GM19324 (cell line): ENCODE measurements at regions not wholly inside any gene's neighbourhood (a gene's known extent, or its start where the extent isn't known, plus 50 kb on each side); places are given as distances from the start of the nearest gene placed in this dataset.
"Not testable (repeated sequence)": the region's sequence is repeated elsewhere in the genome, so short reads cannot be mapped to it uniquely, and the experiment has no call there.

Experiments used
- ATAC-seq: cut with Tn5 transposase; IDR thresholded peaks from one replicate; pipeline ENCODE4 v1.9.1; 2021; ENCODE audit warnings: mild to moderate bottlenecking, moderate library complexity; ENCODE audit not compliant: unreplicated experiment, low FRiP score

DNA sequence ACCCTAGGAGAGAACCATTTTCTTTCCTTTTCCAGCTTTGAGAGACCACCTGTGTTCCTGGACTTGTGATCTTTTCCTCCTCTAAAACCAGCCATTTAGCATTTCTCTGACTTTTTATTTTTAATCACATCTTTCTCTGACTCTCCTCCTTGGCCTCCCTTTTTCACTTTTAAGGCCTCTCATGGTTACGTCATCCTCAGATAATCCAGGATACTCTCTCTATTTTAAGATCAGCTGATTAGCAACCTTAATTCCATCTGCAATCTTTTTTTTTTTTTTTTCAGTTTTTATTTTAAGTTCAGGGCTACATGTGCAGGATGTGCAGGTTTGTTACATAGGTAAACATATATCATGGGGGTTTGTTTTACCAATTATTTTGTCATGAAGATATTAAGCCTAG lies 54.0 kb downstream of the RFPL4B start:
- no peak for ATAC-seq

DNA sequence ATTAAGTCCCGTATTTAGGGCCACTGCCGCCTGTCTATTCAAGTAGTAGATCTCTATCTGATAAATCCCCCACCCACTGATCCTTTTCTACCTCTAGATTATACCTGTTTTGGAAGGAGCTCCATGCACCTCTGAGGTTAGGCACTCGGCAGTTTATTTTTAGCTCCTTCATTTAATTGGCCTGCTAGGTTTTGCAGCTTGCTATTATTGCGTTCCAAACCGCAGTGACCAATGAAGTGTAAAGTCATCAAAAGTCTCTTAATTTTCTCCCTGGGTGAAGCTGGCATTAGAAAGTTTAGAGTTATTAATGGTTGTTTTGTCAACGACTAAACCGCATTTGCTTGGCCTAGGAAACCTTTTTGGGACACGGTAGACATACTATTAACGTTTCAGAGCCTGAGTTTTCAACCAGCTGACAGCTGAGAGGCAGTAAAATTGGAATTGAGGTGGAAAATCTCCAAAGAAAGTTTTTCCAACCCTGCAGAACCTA lies 60.0 kb downstream of the RFPL4B start:
- no peak for ATAC-seq

DNA sequence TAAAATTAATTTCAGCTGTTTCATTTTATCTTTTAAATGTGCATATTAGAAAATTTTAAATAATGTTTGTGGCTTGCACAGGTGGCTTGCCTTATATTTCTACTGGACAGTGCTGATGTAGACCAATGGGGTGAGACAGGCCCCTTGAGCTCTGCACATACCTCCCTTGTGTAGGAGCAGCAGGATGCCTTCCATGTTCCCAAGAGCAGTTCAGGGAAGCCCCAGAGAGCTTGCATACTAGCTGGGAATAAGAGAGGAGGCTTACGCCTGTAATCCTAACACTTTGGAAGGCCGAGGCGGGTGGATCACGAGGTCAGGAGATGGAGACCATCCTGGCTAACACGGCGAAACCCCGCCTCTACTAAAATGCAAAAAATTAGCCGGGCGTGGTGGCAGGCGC lies 61.4 kb downstream of the RFPL4B start:
- ATAC-seq = no peak

DNA sequence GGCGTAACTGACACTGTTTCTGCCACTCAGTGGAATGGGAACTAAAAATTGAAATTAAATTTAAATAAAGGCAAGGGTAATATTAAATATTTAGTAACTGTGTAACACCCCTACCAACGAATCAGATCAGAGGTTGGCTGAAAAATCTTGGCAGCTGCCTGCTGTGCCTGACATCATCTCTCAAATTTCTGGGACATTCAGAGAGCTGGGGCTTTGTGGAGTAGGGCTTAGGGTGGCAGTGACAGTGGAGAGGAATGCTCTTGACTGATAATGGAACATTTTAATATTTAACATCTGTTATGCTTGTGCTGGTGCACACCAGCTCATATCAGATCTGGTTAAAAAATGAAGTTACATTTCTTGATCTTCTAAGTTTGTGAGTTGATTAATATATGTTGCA lies 62.2 kb downstream of the RFPL4B start:
- no peak for ATAC-seq

DNA sequence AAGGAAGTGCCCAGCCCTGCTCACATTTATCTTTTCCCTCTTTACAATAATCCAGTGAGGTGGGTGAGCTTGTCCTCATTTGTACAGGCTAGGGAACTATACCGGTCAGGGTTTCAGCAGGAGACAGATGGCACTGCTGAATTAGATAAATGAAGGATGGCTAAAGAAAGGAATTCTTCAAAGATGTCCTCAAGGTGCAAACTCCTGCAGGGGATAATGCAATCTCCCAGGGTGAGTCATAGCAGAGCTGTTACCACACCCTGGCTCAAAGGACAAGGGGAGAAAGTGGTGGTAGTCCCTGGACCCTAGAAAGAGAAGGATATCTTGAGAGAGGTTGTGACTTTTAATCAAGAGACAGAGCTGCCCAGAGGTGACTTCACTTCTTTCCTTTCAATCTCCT lies 66.7 kb downstream of the RFPL4B start:
- ATAC-seq = no peak

DNA sequence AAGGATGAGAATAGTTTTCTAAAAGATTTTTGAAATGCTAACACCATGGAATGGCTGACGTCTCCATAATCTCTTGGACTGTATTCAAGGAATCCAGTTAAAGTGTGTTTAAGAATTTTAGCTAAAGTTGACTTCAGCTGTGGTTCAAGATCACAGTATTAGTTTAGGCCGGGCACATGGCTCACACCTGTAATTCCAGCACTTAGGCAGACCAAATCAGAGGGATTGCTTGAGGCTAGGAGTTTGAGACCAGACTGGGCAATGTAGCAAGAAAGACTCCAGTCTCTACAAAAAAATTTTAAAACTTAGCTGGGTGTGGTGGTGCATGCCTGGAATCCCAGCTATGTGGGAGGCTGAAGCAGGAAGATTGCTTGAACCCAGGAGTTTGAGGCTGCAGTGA lies 68.2 kb downstream of the RFPL4B start:
- ATAC-seq = no peak

DNA sequence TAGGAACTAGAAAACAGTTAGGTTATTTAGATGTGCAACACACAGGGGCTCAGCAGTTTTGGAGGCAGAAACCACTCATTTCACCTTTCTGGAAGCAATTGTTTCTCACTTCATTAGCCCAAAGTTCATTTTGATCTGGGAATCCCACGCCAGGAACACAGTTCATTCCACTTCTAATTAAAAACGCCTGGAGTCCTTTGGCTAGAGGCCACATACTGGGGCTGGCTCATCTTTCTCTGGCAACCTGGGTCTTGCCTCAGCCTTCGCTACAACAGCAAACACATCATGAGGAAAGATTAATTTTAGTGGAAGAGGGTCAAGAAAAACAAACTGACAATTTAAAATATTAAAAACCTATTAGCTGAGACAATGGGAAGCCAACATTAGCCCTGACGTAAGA lies 69.7 kb downstream of the RFPL4B start:
- no peak for ATAC-seq

DNA sequence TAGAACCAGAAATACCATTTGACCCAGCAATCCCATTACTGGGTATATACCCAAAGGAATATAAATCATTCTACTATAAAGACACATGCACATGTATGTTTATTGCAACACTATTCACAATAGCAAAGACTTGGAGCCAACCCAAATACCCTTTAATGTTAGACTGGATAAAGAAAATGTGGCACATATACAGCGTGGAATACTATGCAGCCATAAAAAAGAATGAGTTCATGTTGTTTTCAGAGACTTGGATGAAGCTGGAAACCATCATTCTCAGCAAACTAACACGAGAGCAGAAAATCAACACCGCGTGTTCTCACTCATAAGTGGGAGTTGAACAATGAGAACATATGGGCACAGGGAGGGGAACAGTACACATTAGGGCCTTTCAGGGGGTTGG lies 79.9 kb downstream of the RFPL4B start:
- not testable (repeated sequence) for ATAC-seq

DNA sequence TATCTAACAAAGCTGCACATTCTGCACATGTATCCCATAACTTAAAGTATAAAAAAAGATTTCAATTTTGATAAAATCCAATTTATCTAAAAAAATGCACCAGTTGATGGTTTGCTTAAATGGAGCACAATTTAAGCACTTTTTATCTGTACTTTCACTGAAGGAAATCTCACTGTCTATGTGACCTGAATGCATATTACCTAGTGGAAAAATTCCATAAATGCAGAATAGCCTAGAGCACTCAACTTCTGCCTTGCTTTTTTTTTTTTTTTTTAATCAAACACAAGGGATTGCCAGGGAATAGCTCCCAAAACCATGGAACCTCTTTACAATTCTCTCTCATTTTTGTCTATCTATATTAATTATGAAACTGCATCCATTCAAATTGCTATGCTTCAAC lies 80.4 kb downstream of the RFPL4B start:
- no peak for ATAC-seq

DNA sequence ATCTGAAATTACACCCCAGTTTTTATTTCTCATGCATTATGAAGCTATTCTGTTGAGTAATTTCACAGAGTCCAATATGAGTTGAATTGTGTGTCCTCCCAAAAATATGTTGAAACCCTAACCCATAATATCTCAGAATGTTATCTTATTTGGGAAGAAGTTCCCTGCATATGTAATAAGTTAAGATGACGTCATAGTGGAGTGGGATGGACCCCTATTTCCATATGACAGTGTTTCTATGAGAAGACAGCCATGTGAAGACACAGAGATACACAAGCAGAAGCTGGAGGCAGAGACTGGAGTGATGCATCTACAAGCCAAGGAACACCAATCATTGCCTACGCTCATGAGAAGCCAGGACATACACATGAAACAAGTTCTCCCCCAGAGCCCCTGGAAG lies 81.3 kb downstream of the RFPL4B start:
- no peak for ATAC-seq

DNA sequence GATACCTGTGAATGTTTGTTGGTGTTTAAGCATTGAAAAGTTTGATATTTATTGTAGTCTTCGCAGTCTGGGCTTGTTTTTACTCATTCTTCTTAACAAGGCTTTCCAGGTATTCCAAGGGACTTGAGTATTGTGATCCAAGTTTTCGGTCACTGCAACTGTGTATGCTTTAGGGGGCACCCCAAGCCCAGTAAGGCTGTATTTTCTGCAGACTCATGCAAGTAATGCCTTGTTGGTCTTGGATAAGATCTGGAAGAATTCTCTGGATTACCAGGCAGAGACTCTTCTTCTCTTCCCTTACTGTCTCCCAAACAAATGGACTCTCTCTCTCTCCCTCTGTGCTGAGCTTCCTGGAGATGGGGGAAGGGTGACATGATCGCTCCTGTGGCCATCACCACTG lies 82.1 kb downstream of the RFPL4B start:
- no peak for ATAC-seq

DNA sequence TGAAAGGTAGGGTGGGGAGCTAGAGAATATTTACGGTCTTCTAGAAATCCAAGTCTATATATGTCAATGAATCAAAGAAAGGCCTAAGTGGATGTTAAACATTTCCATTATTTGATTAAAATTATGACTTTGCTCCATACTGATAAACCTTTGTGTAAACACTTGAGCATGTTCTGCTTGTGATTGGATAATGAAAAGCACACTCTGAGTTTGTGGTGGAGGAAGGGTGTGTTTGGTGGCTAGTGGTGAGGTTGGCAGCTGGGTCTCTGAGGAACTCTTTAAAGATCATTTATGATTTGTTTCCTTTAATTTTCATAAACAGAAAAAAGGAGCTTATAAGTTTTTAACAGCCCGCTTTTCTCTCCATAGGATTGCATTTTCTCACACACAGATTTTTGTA lies 84.7 kb downstream of the RFPL4B start:
- no peak for ATAC-seq

DNA sequence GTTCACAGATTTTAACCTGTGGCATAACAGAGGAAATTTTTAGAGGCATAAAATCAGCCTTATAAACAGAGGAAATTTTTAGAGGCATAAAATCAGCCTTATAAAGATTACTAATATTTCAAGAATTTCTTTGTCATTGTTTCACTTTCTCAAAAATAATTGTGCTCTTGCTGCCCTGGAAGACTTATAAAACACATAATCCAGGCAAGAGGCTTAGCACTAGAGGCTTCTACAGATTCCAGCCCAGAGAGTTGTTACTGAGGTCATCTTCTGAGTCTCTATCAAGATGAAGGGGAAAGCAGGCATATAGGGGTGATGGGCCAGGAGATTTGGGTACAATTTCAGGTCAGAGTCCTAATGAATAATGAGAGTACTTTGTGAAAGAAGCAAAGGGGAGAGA lies 85.7 kb downstream of the RFPL4B start:
- ATAC-seq = no peak

DNA sequence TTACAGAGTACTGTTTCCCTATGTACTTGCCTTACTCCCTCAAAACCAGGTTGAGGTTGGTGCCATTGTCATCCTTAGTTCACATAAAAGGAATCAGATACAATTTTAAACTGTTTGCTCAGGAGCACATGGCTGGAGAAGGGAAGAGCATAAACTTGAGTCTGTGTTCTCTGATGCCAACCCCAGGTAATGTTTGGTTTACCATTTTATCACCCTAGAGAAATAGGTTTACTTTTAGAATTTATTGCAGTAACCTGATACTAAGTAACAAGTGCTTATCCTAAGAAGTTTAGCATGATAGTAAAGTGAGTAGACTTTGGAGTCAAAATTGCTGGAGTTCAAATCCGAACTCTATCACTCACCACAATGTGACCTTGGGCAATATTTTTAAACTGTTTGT lies 86.3 kb downstream of the RFPL4B start:
- ATAC-seq = no peak

DNA sequence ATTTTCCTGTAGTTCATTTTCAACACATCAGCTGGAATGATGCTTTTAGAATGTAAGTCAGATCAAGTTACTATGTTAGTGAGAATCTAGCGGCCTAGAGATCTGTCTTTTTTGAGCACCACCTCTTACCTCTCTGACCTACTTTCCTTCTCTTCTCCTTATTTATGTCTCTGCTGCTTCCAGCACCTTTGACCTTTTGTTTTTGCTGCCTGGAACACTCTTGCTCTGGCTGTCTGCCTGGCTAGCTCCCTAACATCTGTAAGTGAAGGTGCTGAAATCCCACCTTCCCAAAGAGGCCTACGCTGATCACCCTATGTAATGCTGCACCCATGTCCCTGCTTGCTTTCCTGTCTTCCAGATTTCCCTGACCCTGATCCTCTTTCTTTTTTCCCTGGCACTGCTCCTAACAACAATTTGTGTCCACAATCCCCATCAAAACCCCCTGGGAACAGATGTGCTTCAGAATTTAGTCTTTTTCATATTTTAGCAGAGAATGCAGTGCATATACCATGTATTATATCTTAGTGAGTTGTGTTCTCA lies 87.8 kb downstream of the RFPL4B start:
- ATAC-seq = no peak

DNA sequence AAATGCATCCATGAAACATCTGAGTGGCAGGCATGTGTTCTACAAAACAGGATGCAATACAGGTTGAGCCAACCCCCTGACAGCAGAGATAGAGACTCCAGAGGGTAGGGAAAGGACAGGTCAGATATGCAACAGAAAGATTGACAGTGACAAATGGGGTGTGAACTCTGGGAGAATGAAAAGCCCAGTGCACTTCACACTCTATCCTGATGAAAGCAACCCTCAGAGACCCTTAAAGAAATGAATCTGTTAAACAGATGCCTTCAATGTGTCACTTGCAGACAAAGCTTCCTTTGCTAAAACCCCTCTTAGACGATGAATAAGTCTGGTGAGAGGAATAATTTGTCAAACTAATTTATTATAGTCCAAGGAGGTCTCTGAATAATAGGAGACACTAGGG lies 89.9 kb downstream of the RFPL4B start:
- ATAC-seq = no peak

DNA sequence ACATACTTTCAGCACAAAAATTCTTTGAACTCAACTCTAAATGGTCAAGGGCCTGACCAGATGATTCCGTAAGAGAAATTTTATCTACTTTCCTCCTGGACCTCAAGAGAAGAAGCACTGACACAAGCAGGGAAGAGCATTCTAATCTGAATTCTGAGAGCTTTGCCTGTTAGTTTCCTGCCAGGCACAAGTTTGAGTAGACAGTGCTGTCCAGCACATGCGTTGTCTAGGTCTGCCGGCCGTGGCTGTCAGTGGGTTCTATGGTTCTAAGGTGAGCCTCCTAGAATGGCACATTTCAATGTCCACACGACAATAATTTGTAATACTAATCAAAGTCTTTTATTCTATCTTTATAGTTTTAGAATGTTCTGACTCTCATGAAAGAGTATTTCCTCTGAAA lies 91.9 kb downstream of the RFPL4B start:
- no peak for ATAC-seq

DNA sequence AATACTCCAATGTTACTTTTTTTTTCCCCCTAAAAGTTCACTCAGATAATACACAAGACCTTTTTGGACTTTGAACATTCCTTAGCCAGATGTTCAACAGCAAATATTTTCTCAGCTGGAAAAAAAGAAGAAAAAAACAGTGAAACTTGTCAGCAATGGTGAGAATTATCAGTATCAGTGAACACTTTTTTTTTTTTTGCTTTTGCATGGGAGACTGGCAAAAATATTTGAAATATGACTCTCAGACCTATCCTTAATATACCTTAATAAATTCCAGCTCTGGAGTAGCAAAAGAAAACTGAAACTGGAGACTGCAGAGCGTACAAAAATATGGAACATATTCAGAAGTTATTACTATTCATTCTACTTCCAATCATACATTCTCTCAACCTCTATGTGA lies 92.3 kb downstream of the RFPL4B start:
- ATAC-seq = no peak

DNA sequence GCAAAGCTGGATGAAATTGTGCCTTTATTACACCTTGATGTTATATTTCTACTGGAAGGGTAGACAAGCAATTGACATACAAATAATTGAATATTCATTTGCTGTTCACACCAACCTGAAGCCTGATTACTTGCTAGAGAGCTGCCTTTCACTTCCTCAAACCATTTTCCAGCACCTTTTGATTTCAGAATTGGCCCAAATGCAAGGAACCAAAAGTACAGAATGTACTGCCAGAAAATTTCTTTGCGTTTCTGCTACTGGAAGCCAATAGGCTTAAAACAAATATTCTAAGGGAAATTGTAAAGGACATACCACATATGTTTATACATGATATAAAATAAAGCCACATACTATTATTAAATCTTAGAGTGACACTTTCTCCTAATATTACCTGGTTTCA lies 94.5 kb downstream of the RFPL4B start:
- no peak for ATAC-seq

DNA sequence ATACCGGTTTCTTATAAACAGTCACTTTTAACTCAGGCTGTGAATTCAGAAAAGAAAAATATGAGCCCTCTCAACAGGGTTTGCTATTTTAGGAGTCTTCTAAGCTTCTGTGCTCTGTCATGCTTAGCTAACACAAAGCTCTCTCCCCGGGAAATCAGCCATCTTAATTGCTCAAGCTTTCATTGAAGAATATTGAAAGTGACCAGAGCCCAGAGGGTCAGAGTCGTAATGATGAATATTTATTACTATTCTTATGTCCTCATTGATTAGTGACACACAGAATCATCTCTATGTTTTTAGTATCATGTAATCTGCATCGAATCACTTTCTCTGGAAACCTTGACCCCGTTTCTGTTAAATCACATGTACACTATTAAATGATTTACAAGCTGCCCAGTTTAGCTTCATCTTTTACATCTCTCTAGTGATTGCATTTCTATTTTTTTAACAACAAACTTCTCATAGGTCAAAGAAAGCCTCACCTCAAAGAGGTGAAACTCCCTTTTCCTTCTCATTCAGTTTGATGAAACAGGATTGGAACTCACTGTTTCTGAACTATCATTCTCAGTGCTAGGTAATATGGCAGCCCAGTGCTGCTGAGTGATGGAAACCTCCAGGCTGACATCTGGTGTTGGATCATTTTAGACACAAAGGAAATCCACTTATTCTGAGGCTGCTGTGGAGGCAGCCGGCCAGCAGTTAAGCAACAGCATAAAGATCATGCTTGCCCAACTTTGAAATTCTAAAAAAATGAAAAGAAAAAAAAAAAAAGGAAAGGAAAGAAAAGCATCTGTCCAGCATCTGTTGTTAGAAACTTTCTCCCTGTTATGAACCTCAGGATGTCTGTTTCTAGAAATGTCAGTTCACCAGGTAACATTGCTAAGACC lies 96.3 kb downstream of the RFPL4B start:
- ATAC-seq = no peak

DNA sequence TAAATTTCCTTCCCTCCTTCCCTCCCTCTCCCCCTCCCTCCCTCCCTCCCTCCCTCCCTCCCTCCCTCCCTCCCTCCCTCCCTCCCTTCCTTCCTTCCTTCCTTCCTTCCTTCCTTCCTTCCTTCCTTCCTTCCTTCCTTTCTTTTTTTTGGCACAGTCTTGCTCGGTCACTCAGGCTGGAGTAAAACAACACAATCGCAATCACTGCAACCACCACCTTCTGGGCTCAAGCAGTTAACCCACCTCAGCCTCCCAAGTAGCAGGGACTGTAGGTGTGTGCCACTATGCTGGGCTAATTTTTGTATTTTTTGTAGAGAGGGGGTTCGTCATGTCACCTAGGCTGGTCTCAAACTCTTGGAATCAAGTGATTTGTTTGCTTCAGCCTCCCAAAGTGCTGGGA lies 101.7 kb downstream of the RFPL4B start:
- not testable (repeated sequence) for ATAC-seq

DNA sequence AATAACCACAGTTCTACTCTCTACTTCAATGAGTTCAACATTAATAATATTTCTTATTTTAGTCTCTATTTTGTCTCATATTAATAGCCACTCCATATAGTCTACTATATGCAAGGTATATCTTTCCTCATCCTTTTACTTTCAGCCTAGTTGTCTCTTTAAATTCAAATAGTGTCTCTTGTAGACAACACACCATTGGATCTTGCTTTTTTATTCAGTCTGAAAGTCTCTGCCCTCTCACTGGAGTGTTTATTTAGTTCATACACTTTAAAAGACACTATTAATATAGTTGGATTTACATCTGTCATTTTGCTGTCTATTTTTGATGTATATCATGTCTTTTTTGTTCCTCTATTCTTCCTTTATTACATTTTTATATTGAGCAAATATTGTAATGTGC lies 103.5 kb downstream of the RFPL4B start:
- ATAC-seq = no peak
